ENCODE measurements at regions not wholly inside any gene's neighbourhood (a gene's known extent, or its start where the extent isn't known, plus 50 kb on each side); places are given as distances from the start of the nearest gene placed in this dataset.
"Not testable (repeated sequence)": the region's sequence is repeated elsewhere in the genome, so short reads cannot be mapped to it uniquely, and the experiment has no call there.

DNA sequence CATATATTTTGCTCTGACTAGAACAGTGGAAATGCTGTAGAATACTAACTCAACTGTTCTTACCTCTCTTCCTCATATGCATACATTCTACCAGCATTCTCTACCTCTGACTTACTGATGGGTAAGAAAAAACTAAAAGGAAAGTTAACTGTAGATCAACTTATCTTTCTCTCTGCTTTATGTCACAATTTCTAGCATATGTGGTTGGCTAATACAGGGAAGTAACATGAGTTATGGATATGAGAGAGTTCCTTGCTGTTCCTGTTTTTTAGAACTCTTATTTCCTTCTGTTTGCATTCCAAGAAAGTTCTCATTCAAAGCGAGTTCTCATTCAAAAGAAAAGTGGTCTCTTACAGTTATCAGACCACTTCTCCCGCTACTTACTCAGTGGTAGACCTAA lies 226.8 kb upstream of the SGK1 start:
- DNase-seq: no peak

DNA sequence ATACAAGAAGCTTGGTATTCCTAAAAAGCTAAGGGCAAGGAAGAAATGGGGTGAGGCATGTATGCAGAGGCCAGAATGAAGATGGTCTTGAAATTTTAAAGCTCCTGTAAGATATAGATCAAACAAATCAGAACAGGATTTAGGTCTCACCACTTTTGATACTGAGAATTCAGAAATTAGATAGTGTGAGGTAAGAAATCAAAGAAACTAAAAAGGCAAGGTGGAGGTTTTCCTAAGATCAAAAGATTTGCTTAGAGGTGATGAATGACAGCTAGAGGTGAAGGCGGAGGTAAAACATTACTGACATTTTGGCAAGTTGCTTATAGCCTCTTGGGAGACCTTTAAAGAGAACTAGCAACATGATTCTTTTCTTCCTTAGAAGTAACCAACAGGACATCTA lies 225.2 kb upstream of the SGK1 start:
- DNase-seq: no peak

DNA sequence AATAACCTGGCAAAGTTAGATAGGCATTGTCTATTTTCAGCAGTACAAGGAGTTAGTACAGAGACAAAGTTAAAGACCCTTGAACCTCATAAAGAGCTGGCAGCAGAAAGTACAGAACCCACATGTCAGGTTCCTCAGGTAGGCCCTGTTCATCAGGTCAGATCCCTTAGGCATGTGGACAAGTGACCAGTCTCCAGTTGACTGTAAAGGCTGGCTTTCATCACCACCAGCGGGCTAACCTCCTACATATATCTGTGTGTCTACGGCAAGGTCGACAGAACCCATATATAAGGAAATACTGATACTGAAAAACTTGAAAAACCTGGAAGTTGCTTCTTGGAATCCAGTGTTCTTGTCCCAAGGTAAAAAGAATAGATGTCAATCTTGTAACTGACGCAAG lies 223.1 kb upstream of the SGK1 start:
- DNase-seq: no peak

DNA sequence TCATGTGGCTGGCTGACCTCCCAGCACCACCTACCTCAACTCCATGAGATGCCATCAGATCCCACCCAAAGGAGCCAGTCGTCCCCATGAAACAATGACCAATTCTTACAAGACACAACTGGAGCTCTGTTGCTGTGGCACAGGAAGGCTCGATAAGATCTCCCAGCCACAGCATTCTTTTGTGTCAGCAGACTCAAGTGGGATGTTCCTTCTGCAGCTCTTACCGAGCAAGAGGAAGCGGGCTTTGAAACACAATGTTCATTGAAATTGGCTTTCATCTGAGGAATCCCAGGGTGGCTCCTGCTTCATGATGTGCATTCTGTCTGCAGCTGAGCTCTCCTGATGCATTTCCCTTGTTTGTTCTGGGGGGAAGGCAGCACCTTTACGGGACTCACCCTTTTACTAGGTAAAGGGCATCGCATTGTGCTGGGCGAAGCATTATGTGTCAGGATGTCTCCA lies 222.0 kb upstream of the SGK1 start:
- peak; percentile 17 for DNase-seq

DNA sequence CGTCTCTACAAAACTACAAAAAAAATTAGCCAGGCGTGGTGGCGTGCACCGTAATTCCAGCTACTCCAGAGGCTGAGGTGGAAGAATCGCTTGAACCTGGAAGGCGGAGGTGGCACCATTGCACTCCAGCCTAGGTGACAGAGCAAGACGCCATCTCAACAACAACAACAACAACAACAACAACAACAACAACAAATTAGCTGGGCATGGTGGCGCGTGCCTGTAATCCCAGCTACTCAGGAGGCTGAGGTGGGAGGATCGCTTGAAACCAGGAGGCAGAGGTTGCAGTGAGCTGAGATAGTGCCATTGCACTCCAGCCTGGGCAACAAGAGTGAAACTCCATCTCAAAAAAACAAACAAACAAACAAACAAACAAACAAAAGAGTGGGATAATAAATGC lies 219.9 kb upstream of the SGK1 start:
- not testable (repeated sequence) for DNase-seq

DNA sequence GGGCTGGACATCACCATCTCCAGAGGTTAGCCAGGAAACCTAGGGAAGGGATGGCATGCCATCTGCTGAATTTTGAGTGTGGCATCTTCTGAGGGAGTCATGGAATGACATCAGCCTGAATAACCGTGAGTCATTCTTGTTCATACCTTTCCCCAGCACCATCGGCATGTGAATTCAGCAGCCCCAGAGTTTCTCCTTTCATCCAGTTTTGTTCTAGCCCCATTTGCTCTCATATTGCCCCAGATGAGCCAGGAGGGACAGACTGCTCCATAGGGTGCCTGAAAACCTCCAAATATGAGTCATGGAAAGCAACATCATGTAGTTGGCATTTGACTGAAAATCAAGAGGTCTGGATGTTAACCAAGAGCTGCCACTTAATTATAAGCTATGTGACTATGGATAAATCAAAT lies 219.2 kb upstream of the SGK1 start:
- DNase-seq: no peak

DNA sequence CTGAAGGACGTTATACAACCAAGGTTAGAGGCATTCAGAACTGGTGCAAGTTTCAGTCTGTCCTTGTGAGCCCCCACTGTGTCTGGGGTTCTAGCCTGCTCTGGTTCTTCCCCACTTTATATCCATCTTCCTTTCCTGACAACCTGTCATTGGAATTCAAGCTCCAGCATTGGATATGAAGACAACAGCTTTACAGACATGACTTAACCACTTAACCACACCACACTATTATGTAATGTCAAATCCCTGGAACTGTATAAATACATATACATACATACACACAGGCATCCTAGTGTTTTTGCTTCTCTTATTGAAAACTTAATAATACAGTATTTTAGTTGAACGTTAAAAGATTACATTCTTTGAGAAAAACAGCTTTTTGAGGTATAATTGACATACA lies 217.9 kb upstream of the SGK1 start:
- DNase-seq: no peak

DNA sequence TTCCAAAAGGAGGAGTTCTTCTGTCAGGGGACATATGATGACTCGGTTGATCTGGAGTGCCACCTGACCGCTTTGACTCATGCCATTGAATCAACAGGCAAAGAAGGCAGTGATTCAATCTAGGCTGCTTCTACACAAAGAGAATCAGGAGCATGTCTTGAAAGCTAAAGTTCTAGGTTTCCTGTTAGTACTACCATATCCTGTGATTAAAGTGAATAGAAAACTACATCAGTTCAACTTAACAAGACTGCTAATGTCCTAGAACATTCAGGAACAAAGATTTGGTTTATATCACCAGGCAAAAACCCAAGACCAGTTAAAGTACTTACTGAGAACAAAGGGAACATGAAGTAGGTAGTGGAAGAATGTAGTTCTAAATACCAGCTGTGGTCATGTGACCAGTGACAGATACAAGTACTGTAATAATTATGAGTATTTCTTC lies 216.8 kb upstream of the SGK1 start:
- DNase-seq: peak; percentile 9

DNA sequence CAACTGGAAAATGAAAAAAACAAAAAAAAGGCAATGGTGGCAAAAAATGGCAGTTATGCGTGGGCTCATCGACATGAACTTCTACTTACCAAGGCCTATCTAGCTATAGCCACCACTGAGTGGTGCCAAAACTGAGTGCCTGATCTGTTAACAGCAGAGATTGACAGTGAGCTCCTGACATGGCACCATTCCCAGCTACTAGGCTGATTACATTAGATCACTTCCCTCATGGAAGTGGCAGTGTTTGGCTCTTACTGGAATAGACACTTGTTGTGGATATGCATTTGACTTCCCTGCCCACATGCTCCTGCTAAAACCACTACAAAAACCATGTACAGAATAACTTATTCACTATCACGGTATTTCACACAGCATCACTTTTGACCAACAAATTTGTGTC lies 216.1 kb upstream of the SGK1 start:
- DNase-seq: no peak

DNA sequence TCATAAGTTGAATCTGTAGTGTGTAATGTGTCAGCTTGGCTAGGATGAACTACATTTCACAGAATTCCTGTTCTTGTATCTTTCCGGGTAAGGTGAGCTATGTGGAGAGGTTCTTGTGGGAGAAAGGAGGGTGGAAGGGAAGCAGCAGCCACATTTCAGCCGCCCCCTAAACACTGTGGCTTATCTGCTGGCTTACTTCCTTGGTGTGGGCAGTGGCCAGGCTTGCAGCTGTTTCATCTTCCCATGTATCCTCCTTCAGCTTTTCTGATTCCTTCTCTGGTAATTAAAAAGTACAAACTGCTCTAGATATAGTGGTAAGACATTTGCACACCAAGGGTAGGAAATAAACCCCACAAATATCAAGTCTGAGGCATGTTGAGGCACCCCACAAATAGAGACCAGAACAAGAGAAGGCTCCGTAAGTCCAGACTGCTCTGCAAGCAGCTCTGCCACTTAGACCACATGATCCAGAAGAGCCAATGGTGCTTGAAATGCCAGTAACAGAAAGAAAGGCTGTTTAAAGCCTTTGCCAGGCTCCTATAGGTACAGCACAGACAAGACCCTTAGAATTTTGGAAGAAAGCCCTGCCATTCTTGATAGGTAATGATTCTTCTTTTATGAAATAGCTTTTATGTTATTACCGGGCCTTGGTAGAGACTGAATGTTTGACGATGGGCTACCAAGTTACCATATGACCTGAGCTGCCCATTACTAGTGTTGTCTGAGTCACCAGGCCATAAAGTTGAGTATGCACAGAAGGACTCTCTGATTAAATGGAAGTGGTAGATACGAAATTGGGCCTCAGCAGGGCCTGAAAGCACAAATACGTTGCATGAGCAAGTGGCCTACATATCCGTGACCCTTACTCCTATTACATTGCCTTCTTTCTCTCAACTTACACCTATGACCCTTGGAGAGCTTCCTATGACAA lies 215.0 kb upstream of the SGK1 start:
- no peak for DNase-seq

DNA sequence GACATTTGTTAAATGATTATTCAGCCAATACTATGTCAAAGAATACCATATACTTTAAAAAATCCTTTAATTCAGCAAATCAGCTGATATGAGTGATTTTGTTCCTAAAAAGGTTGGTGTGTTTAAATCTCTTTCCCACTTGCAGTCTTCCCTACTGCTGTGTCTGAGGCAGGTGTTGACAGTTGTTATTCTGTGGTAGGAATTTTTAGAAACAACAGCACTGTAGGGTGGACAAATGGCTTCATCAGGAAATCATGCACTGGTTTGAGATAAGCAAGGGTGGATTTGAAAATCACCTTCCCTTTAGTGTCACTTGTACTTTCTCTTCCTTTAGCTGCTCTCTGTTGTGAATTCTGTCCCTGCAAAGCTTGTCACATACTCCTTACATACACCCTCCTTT lies 213.7 kb upstream of the SGK1 start:
- DNase-seq: no peak

DNA sequence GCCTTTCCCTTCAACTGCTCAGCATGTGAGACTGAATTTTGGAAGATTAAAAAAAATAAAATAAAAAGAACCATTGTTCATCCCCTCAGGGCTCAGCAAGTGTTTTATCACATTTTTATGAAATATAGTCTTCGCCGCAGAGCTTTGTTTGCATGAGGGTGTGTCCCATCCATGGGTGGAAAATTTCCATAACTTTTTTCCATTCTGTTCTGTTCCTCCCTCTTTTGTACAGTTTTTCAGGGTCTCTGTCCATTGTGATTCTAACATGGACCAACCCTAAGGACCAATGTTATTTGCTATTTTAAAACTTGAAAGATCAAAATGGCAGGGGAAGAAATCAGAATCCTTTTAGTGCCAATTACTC lies 213.3 kb upstream of the SGK1 start:
- DNase-seq: no peak

DNA sequence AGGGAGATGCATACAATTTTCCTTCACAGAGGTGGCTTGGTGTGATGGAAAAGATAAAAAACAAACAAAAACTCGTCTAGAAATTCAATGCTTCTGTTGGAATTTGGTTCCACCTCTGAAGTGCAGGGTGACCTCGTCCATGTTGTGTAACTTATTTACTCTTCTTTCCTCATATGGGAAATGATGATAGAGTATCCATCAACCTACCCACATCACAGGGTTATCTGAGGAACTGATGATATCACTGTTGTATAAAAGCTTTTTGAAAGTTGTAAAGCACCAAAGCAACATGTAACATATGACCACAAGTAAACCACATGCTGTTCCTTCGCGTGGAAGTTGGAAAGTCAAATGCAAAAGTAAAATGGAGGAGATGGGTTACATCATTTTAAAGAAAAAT lies 212.0 kb upstream of the SGK1 start:
- no peak for DNase-seq

DNA sequence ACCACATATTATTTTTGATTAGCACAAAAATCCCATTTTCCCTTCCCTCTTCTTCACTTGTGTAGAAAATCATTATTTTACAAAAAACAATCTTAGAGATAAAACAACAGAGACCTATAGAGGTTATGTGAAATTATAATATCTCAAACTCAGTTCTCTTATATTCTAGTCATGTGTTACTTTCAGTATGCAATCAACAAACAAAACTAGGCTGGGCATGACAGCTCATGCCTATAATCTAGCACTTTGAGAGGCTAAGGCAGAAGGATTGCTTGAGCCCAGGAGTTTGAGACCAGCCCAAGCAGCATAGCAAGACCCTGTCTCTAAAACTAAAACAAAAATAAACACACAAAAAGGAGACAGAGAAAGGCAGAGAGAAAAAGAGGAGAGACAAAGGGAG lies 211.4 kb upstream of the SGK1 start:
- no peak for DNase-seq

DNA sequence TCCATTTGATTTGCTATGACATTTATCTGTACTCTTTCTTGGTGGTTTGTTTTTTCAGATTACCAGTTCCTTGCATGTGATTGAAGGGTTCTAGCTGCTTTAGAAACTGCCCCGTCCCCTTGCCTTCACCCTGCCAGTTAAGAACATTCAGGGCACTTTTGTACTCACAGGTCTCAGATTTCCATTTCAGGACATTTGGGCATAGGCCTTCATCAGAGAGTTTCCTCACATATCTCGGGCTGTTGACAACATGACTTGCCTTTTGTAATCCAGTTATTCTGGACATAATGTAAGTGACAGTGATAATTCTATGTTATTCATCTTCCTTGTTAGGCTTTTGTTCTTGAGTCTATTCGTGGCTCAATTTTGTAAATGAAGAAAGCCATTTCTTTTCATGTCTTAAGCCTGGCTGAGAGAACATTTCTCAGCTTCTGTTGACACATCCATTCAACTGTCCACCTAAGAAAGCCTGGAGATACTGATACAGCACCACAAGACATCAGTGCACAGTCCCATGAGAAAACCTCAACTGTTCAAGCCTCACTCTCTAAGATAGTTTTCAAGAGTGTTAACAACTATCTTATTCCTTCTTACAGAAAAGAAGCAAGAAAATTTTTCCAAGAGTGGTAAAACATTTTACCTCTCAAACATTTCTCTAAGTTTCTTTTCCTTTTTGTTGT lies 209.3 kb upstream of the SGK1 start:
- no peak for DNase-seq

DNA sequence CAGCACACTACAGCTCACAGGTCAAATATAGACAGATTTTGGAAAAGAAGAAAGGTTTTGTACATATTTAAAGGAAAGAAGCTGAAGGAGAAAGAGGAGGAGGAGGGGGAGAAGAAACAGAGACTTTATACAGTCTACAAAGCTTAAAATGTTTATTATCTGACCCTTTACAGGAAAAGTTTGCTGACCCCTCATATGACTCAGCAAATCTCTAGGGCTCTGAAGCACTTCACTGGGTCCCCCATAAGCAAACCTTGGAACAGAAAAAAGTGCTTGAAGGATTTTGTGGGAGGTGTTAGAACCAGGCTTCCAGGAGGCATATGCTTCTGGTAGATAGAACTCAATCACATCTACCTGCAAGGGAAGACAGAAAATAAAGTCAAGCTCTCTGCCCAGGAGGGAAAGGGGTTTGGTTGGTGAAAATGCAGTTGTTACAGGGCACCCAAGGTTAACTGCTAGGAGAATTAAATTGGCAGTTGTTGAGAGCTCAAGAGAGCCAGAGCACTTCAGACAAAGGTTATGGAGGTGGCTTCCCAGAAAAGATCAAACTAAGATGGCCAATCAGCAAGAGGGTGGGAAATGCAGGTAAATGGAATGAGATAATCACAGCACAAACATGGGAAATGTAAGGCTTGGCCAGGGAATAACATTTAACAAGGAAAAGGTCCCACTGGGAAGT lies 207.4 kb upstream of the SGK1 start:
- DNase-seq: no peak

DNA sequence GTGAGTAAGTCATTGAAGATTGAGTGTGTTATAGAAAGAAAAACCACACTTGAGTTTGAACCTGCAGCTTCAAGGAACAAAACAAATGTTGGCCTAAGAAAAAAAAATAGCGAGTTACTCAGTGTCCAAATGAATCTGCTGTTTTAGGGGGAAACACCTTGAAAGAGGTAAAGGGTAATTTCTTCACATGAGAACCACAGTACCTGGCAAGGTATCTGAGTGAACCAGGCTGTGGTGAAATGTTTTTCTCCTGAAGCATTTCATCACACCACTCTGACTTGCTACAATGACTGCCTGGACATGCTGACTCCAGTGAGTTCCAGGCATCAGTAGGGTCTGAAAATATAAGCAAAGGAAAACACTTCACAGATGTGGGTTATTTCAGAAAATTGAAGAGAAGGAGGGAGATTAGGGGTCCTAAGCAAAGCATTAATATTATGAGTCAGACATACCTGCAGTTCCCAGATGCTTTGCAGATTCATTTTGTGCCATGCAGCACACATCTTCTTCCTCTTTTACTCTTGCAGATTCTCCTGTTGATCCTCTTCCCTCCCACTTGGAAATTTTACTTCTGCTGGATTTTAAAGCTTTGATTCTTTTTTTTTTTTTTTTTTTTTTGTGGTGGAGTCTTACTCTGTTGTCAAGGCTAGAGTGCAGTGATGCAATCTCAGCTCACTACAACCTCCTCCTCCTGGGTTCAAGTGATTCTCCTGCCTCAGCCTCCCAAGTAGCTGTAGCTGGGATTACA lies 206.2 kb upstream of the SGK1 start:
- no peak for DNase-seq

DNA sequence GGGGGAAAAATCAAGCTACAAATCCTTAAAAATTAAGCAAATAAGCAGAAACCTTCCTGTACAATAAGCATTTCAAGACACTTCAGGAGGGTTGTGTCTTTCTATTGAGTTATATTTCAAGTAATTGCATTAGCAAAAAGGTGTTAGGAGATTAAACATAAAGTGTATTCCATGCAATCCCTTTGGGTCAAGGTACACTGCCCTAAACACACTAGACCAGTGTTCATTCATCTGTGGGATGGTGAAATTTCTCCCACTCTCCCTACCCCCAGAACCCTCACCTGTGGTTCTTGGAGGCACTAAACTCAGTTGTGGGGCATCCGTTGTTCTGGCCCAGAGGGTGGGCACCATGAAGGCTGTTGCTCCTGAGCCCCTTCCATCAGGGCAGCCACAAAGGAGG lies 205.1 kb upstream of the SGK1 start:
- DNase-seq: no peak

DNA sequence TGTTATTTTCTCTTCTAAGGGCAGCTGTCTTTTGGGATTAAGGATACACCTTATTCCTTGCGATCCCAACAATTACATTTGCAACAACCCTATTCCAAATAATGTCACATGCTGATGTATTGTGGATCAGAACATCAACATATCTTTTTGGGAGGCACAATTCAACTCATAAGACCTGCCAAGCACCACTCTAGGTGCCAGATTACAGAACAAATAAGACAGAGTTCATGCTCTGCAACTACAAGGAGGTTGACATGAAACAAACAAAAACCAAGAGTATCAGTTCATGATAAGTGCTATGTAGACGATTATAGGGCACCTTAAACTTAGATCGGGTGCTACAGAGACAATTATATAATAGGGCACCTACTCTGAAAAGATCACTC lies 203.2 kb upstream of the SGK1 start:
- DNase-seq: no peak

DNA sequence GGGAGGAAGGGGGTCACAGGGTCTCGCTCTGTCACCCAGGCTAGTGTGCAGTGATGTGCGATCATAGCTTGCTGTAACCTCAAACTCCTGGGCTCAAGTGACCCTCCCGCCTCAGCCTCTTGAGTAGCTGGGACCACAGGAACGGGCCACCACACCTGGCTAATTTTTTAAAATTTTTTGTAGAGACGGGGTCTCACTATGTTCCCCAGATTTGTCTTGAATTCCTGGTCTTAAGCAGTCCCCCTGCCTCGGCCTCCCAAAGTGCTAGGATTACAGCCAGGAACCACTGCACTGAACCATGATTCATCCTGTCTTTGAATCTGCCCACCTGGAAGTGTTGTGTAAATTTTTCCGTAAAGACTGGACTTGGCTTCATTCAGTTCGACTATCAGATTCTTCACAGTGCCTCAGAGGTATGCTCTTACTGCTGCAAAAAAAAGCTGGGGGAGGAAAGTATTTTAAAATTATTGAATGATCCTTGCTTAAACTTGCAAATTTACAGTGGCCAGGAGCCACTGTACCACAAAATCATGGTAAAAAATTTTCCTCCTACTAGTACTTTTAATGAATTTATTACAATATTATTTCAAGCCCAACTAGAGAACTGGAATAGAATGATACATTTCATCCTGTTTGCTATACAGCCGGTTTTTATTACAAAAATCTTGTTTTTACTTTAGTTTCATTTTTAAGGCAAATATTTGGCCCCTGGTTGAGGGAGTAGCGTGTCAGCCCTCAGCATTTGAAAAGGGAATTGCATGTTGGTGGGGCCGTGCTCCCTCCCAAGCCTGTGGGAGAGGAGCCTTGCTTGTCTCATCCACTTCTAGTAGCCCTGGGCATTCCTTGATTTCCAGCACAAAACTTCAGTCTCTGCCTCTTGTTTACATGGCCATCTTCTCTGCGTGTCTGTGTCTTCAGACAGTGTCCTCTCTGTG lies 202.5 kb upstream of the SGK1 start:
- no peak for DNase-seq

DNA sequence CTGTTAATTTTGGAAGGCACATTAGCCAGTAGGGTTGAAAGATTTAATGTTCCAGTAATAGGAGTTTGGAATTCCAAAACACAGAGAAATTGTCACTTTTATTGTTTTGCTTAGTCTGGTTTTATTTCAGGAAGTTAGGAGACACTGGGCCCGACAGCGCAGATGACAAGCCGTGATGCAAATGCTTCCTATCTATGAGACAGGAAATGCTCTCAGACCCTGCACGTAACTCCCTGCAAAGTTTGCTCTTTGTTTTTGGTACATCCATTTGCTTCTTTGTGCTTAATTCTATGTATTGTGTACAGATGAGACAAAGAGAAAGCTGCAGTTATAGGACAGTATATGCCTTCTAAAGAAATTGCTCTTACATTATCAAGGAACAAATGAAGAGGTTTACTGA lies 201.6 kb upstream of the SGK1 start:
- peak; percentile 46 for DNase-seq

DNA sequence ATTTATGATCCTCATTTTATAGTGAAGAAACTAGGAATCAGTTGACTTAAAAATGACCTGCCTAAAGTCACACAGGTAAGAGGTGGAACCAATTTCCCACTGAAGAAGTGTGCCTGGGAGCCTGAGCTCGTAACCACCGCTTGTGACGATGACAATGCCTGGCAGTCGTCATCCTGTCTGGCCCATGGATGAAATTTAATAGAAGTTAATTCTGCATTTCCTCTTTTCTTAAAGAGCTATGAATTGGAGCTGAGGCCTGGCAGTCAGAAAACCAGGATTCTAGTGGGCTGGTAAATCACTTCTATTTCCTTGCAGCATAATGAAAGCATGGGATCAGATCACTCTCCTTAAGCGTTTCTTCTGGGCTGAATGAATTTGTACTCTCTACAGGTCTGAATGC lies 200.0 kb upstream of the SGK1 start:
- no peak for DNase-seq

All from activated CD4-positive, alpha-beta T cell treated with anti-CD3 and anti-CD28 coated beads, Interleukin-10, Interleukin-2, amounts not matched to agents 100 ng/mL and 50 ng/mL, durations not matched to agents 16 hours and 8 hours (primary cell).